IMR-90 (cell line): ENCODE measurements at regions not wholly inside any gene's neighbourhood (a gene's known extent, or its start where the extent isn't known, plus 50 kb on each side); places are given as distances from the start of the nearest gene placed in this dataset.

Experiments
- ATAC-seq: fragments of 200-7000 bp; cut with Tn5 transposase; 2 replicates; pipeline ENCODE4 v1.9.1; 2020; ENCODE audit warnings: low read depth, mild to moderate bottlenecking, moderate library complexity
- BruUV-seq: library from RNA; stranded (reverse); fragments of 400-500 nt; replicated peaks from 2 replicates; lab custom pipeline; 2021; lab: Mats Ljungman, UMichigan
- CTCF ChIA-PET: fragments of 300-600 bp; formaldehyde crosslinking; extraction: SDS; loops from one replicate; lab custom pipeline; 2021; ENCODE audit warnings: antibody characterized with exemption; lab: Yijun Ruan, JAX
- POLR2A ChIA-PET: fragments of 300-600 bp; sonication (Branson Sonifier 250); formaldehyde crosslinking; loops from one replicate; lab custom pipeline; 2022; ENCODE audit warnings: antibody characterized with exemption; ENCODE audit not compliant: unreplicated experiment; lab: Charles Lee
- DNase-seq: peaks from one replicate; pipeline ENCODE4 v3.0.0; 2013
- H2AFZ ChIP-seq: replicated peaks from 2 replicates; pipeline ENCODE3; 2013; ENCODE audit warnings: low read length, mild to moderate bottlenecking; ENCODE audit not compliant: poor library complexity
- H2AK5ac ChIP-seq: 2 replicates; pipeline ENCODE4 v1.6.1; 2013; ENCODE audit warnings: low read depth, low read length, inconsistent platforms
- H2AK9ac ChIP-seq: replicated peaks from 2 replicates; pipeline ENCODE3; 2013; ENCODE audit warnings: mild to moderate bottlenecking, low read depth, low read length, moderate library complexity; ENCODE audit not compliant: poor library complexity
- H2BK120ac ChIP-seq: 2 replicates; pipeline ENCODE4 v1.6.1; 2013; ENCODE audit warnings: low read depth, low read length, inconsistent platforms
- H2BK15ac ChIP-seq: 3 replicates; pipeline ENCODE4 v1.6.1; 2013; ENCODE audit warnings: low read depth, low read length, inconsistent platforms
- H2BK20ac ChIP-seq: 2 replicates; pipeline ENCODE4 v1.6.1; 2013; ENCODE audit warnings: low read depth, mild to moderate bottlenecking, inconsistent platforms, low read length, moderate library complexity
- H2BK5ac ChIP-seq: 2 replicates; pipeline ENCODE4 v1.6.1; 2013; ENCODE audit warnings: mild to moderate bottlenecking, low read depth, low read length, inconsistent platforms; ENCODE audit not compliant: poor library complexity, severe bottlenecking
- H3K14ac ChIP-seq: replicated peaks from 2 replicates; pipeline ENCODE4 v1.6.1; 2013; ENCODE audit warnings: low read depth, low read length, inconsistent platforms
- H3K18ac ChIP-seq: 2 replicates; pipeline ENCODE4 v1.6.1; 2013; ENCODE audit warnings: low read depth, low read length, control low read depth
- H3K23ac ChIP-seq: 2 replicates; pipeline ENCODE4 v1.6.1; 2013; ENCODE audit warnings: low read depth, low read length, inconsistent platforms
- H3K27ac ChIP-seq: 2 replicates; pipeline ENCODE4 v1.5.1; 2013; ENCODE audit warnings: mild to moderate bottlenecking, control low read depth, low read length; ENCODE audit not compliant: insufficient read depth
- H3K27me3 ChIP-seq: 2 replicates; pipeline ENCODE4 v1.6.1; 2013; ENCODE audit warnings: low read length; ENCODE audit not compliant: control insufficient read depth, insufficient read depth
- H3K36me3 ChIP-seq: 2 replicates; pipeline ENCODE4 v1.6.1; 2013; ENCODE audit warnings: low read length, mixed read lengths; ENCODE audit not compliant: control insufficient read depth, insufficient read depth
- H3K4ac ChIP-seq: 2 replicates; pipeline ENCODE4 v1.6.1; 2013; ENCODE audit warnings: low read depth, low read length, inconsistent platforms
- H3K4me1 ChIP-seq: 2 replicates; pipeline ENCODE4 v1.6.1; 2013; ENCODE audit warnings: low read length, mixed read lengths; ENCODE audit not compliant: control insufficient read depth, insufficient read depth
- H3K4me2 ChIP-seq: 2 replicates; pipeline ENCODE4 v1.6.1; 2013; ENCODE audit warnings: low read depth, mild to moderate bottlenecking, control low read depth, low read length, moderate library complexity
- H3K4me3 ChIP-seq: 2 replicates; pipeline ENCODE4 v1.5.1; 2013; ENCODE audit warnings: low read depth, mild to moderate bottlenecking, control low read depth, low read length, moderate library complexity; ENCODE audit not compliant: insufficient read depth
- H3K56ac ChIP-seq: 2 replicates; pipeline ENCODE4 v1.6.1; 2013; ENCODE audit warnings: low read length, inconsistent platforms; ENCODE audit not compliant: insufficient read depth; ENCODE audit errors: extremely low read depth
- H3K79me1 ChIP-seq, 2 experiments: 2 replicates each; pipeline ENCODE4 v1.6.1; 2013; ENCODE audit warnings: low read length in 2 of 2, inconsistent platforms in 1 of 2, low read depth in 1 of 2
- H3K9ac ChIP-seq: 2 replicates; pipeline ENCODE4 v1.6.1; 2013; ENCODE audit warnings: low read depth, low read length, control low read depth
- H3K9me1 ChIP-seq: 2 replicates; pipeline ENCODE4 v1.6.1; 2013; ENCODE audit warnings: low read length, inconsistent platforms; ENCODE audit not compliant: insufficient read depth
- H3K9me3 ChIP-seq: 2 replicates; pipeline ENCODE4 v1.6.1; 2013; ENCODE audit warnings: low read length; ENCODE audit not compliant: control insufficient read depth, insufficient read depth
- H4K20me1 ChIP-seq: 2 replicates; pipeline ENCODE4 v1.6.1; 2013; ENCODE audit warnings: low read length, inconsistent platforms; ENCODE audit not compliant: insufficient read depth
- H4K5ac ChIP-seq: 2 replicates; pipeline ENCODE4 v1.6.1; 2013; ENCODE audit warnings: mild to moderate bottlenecking, low read depth, low read length, control low read depth
- H4K8ac ChIP-seq, 2 experiments: 2 replicates each; pipeline ENCODE4 v1.6.1; 2013; ENCODE audit warnings: low read depth in 2 of 2, low read length in 2 of 2, control low read depth in 1 of 2, inconsistent platforms in 1 of 2
- H4K91ac ChIP-seq: 2 replicates; pipeline ENCODE4 v1.6.1; 2013; ENCODE audit warnings: low read depth, low read length, inconsistent platforms; ENCODE audit not compliant: insufficient read depth
- BHLHE40 ChIP-seq: fragments of 150-350 bp; IDR thresholded peaks from 2 replicates; pipeline ENCODE4 v1.6.1; 2016; ENCODE audit warnings: mild to moderate bottlenecking, low read depth, low read length
- CEBPB ChIP-seq: IDR thresholded peaks from 2 replicates; pipeline ENCODE4 v1.6.1; 2012; ENCODE audit warnings: low read depth, low read length, improper control_type of control experiment
- CHD1 ChIP-seq: IDR thresholded peaks from 2 replicates; pipeline ENCODE4 v1.6.1; 2012; ENCODE audit warnings: low read depth, low read length, improper control_type of control experiment
- CTCF ChIP-seq: conservative IDR thresholded peaks from 2 replicates; pipeline ENCODE4 v1.5.1; 2012; ENCODE audit warnings: mild to moderate bottlenecking, low read depth, low read length, improper control_type of control experiment
- ELK1 ChIP-seq: fragments of 150-350 bp; IDR thresholded peaks from 2 replicates; pipeline ENCODE4 v1.6.1; 2016; ENCODE audit warnings: low read depth, mild to moderate bottlenecking, low read length, moderate library complexity, borderline replicate concordance
- FOS ChIP-seq: fragments of 150-350 bp; IDR thresholded peaks from 2 replicates; pipeline ENCODE4 v1.6.1; 2016; ENCODE audit warnings: low read depth, low read length
- MAFK ChIP-seq: IDR thresholded peaks from 2 replicates; pipeline ENCODE4 v1.6.1; 2012; ENCODE audit warnings: low read depth, low read length, improper control_type of control experiment
- MAZ ChIP-seq: IDR thresholded peaks from 2 replicates; pipeline ENCODE4 v1.6.1; 2012; ENCODE audit warnings: low read depth, mild to moderate bottlenecking, low read length, improper control_type of control experiment, moderate library complexity, borderline replicate concordance
- MXI1 ChIP-seq: IDR thresholded peaks from 2 replicates; pipeline ENCODE4 v1.6.1; 2012; ENCODE audit warnings: low read depth, mild to moderate bottlenecking, low read length, moderate library complexity, borderline replicate concordance
- NFE2L2 ChIP-seq: fragments of 150-350 bp; IDR thresholded peaks from 2 replicates; pipeline ENCODE4 v1.6.1; 2016; ENCODE audit warnings: low read depth, mild to moderate bottlenecking, low read length
- POLR2A ChIP-seq: IDR thresholded peaks from 2 replicates; pipeline ENCODE4 v1.6.1; 2012; ENCODE audit warnings: mild to moderate bottlenecking, low read depth, low read length
- RAD21 ChIP-seq: IDR thresholded peaks from 2 replicates; pipeline ENCODE4 v1.6.1; 2012; ENCODE audit warnings: low read length, improper control_type of control experiment
- RCOR1 ChIP-seq: IDR thresholded peaks from 2 replicates; pipeline ENCODE4 v1.6.1; 2012; ENCODE audit warnings: mild to moderate bottlenecking, low read length, improper control_type of control experiment; ENCODE audit not compliant: insufficient replicate concordance
- RFX5 ChIP-seq: IDR thresholded peaks from 2 replicates; pipeline ENCODE4 v1.8.0; 2012; ENCODE audit warnings: low read depth, mild to moderate bottlenecking, low read length, moderate library complexity
- SMC3 ChIP-seq: fragments of 150-350 bp; IDR thresholded peaks from 2 replicates; pipeline ENCODE4 v1.6.1; 2016; ENCODE audit warnings: low read depth, mild to moderate bottlenecking, antibody characterized with exemption, low read length, moderate library complexity
- USF2 ChIP-seq: fragments of 150-350 bp; IDR thresholded peaks from 2 replicates; pipeline ENCODE4 v1.6.1; 2017; ENCODE audit warnings: mild to moderate bottlenecking, antibody characterized with exemption, low read length, low read depth
- WGBS, 2 experiments: methylation state at CpG; one replicate each; pipeline versions ENCODE4 v1.1.5 to v1.1.7; 2013; ENCODE audit warnings: missing lambda C conversion rate in 2 of 2; ENCODE audit not compliant: insufficient read length in 1 of 2; ENCODE audit errors: extremely low coverage in 2 of 2; 5-methylcytosine and 5-hydroxymethylcytosine counted together
- dilution Hi-C: fragments of 300-500 bp; cut with HindIII; formaldehyde crosslinking; loops from one replicate; pipeline ENCODE4 v1.14.3; 2018; ENCODE audit warnings: low sequenced_read_pairs; ENCODE audit not compliant: unreplicated experiment
- in situ Hi-C: fragments of 300-500 bp; cut with MboI; formaldehyde crosslinking; loops from 3 replicates; pipeline ENCODE4 v1.14.3; 2019; ENCODE audit warnings: low sequenced_read_pairs, inconsistent platforms, mixed read lengths
- intact Hi-C: fragments of 100-400 bp; cut with micrococcal nuclease; formaldehyde crosslinking; loops from 2 replicates; pipeline ENCODE4 v1.10.0; 2022

GRCh38 chr5:16000056-16000455, 179.5 kb downstream of the MARCHF11 start:
- H3K4me2 ChIP-seq: no peak overlapping the region
- H2BK20ac ChIP-seq: no peak overlapping the region
- H2AK9ac ChIP-seq: no peak overlapping the region
- no peak overlapping the region for H2BK15ac ChIP-seq
- H4K8ac ChIP-seq: no peak overlapping the region
- H2AK5ac ChIP-seq: no peak overlapping the region
- H3K14ac ChIP-seq: no peak overlapping the region
- no peak for DNase-seq
- no peak overlapping the region for H4K91ac ChIP-seq
- H3K23ac ChIP-seq: no peak overlapping the region
- CTCF ChIA-PET: no interaction called here
- H4K5ac ChIP-seq: no peak overlapping the region
- H2BK120ac ChIP-seq: no peak overlapping the region
- no peak for ATAC-seq
- in situ Hi-C loops (no loop called here), intact Hi-C loops (no loop called here), dilution Hi-C loops (no loop called here)
- H3K36me3 ChIP-seq: no peaks in the 10 kb centered on the region
- H3K9me3 ChIP-seq: no peaks in the 10 kb centered on the region
- H2AFZ ChIP-seq: no peak overlapping the region
- no peak overlapping the region for H3K18ac ChIP-seq
- no peak overlapping the region for H3K4ac ChIP-seq
- no peak overlapping the region for H3K56ac ChIP-seq
- H3K9me1 ChIP-seq: no peaks in the 10 kb centered on the region
- H4K20me1 ChIP-seq: no peaks in the 10 kb centered on the region
- no peak overlapping the region for H3K4me3 ChIP-seq
- no CpG with 5 or more reads among the region's 2 CpGs for WGBS, 2 experiments
- H3K79me1 ChIP-seq: no peaks in the 10 kb centered on the region
- no peak overlapping the region for H2BK5ac ChIP-seq
- POLR2A ChIA-PET: no interaction called here
- no peak overlapping the region for H3K9ac ChIP-seq
- H3K4me1 ChIP-seq: no peaks in the 10 kb centered on the region
- no peak overlapping the region for H3K27ac ChIP-seq
- BruUV-seq: no TSS peak
- TF ChIP-seq USF2 (no peak), RAD21 (no peak), CHD1 (no peak), CEBPB (no peak), MAZ (no peak), RCOR1 (no peak), CTCF (no peak), BHLHE40 (no peak), POLR2A (no peak), FOS (no peak), RFX5 (no peak), NFE2L2 (no peak), MAFK (no peak), ELK1 (no peak), SMC3 (no peak), MXI1 (no peak)
- H3K27me3 ChIP-seq: peaks cover 7% of the 10 kb centered on the region; the same call in 1 of the 2 replicates
